ENCODE measurements at regions not wholly inside any gene's neighbourhood (a gene's known extent, or its start where the extent isn't known, plus 50 kb on each side); places are given as distances from the start of the nearest gene placed in this dataset.

DNA sequence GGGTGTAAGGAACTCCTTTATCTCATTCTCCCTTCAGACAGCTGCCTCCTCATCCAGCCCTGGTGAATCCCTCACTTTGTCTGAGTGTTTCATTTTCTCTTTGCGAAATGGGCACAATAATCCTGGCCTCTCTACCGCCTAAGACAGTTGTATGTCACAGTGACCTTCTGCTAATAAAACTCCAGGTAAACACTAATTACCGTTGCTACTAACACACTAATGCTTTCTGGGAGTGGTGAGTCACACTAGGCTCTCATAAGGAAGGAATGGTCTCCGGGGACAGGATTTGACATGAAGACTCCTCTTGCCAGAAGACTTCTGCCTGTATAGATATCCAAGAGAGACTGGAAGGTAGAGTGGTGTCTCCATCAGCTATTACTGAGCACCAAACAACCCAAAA, 71.7 kb upstream of the SNRK start:
- TF ChIP-seq EZH2phosphoT487 (IDR thresholded peaks at IDR 0.05; ENCODE audit: low read depth, severe bottlenecking, unreplicated experiment), result no peak
- TF ChIP-seq, protein P1, sequence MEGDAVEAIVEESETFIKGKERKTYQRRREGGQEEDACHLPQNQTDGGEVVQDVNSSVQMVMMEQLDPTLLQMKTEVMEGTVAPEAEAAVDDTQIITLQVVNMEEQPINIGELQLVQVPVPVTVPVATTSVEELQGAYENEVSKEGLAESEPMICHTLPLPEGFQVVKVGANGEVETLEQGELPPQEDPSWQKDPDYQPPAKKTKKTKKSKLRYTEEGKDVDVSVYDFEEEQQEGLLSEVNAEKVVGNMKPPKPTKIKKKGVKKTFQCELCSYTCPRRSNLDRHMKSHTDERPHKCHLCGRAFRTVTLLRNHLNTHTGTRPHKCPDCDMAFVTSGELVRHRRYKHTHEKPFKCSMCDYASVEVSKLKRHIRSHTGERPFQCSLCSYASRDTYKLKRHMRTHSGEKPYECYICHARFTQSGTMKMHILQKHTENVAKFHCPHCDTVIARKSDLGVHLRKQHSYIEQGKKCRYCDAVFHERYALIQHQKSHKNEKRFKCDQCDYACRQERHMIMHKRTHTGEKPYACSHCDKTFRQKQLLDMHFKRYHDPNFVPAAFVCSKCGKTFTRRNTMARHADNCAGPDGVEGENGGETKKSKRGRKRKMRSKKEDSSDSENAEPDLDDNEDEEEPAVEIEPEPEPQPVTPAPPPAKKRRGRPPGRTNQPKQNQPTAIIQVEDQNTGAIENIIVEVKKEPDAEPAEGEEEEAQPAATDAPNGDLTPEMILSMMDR (IDR thresholded peaks at IDR 0.05; ENCODE audit: poor library complexity), result no peak

All from hepatocyte (in vitro differentiated cells).